Breast epithelium (tissue), 4 donors: ENCODE measurements at regions not wholly inside any gene's neighbourhood (a gene's known extent, or its start where the extent isn't known, plus 50 kb on each side); places are given as distances from the start of the nearest gene placed in this dataset.

Experiments used
- DNase-seq, 2 donors: peaks; one replicate each; pipeline ENCODE4 v3.0.0-alpha.2; 2019; ENCODE audit warnings: low spot score in 2 of 2
- H3K27ac ChIP-seq, 2 donors: fragments of 200-600 bp; sonication (generic) in 1 of 2; one replicate each; pipeline ENCODE4 v1.5.1; 2016 to 2019; ENCODE audit warnings: mild to moderate bottlenecking in 1 of 2
- H3K27me3 ChIP-seq, 2 donors: fragments of 200-600 bp; sonication (generic) in 1 of 2; one replicate each; pipeline versions ENCODE4 v1.5.1 to v1.6.0; 2017 to 2019; ENCODE audit warnings: control low read depth in 1 of 2, mild to moderate bottlenecking in 1 of 2
- H3K36me3 ChIP-seq: fragments of 200-600 bp; one replicate; pipeline ENCODE4 v1.5.1; 2019
- H3K4me1 ChIP-seq, 2 donors: fragments of 200-600 bp; sonication (generic); one replicate each; pipeline ENCODE4 v1.5.1; 2016 to 2019; ENCODE audit warnings: control low read depth in 1 of 2
- H3K4me3 ChIP-seq, 3 donors: fragments of 200-600 bp; sonication (generic); 1 replicate in 2 of 3; 2 replicates in 1 of 3; pipeline ENCODE4 v1.5.1; 2016 to 2019; ENCODE audit warnings: mild to moderate bottlenecking in 3 of 3, moderate library complexity in 2 of 3
- H3K9me3 ChIP-seq, 2 donors: fragments of 200-600 bp; sonication (generic) in 1 of 2; one replicate each; pipeline ENCODE4 v1.5.1; 2016 to 2019; ENCODE audit warnings: control low read depth in 1 of 2
- POLR2A ChIP-seq: fragments of 450-650 bp; IDR thresholded peaks from one replicate; pipeline ENCODE4 v1.6.1; 2016; ENCODE audit warnings: antibody characterized with exemption, mild to moderate bottlenecking, moderate library complexity
- POLR2AphosphoS5 ChIP-seq, 3 donors: sonication (generic); formaldehyde crosslinking; IDR thresholded peaks; one replicate each; pipeline ENCODE4 v1.6.1; 2017; ENCODE audit warnings: antibody characterized with exemption in 3 of 3
- intact Hi-C: fragments of 100-400 bp; cut with DNase I; formaldehyde crosslinking; loops from one replicate; pipeline ENCODE4 v1.15.1; 2023; ENCODE audit warnings: low total_unique reads
- TF ChIP-seq, protein P1 (sequence below), 3 donors: fragments of 450-650 bp; IDR thresholded peaks; one replicate each; pipeline ENCODE4 v1.5.1; 2016 to 2017; ENCODE audit warnings: antibody characterized with exemption in 3 of 3, mild to moderate bottlenecking in 3 of 3, moderate library complexity in 3 of 3

DNA sequence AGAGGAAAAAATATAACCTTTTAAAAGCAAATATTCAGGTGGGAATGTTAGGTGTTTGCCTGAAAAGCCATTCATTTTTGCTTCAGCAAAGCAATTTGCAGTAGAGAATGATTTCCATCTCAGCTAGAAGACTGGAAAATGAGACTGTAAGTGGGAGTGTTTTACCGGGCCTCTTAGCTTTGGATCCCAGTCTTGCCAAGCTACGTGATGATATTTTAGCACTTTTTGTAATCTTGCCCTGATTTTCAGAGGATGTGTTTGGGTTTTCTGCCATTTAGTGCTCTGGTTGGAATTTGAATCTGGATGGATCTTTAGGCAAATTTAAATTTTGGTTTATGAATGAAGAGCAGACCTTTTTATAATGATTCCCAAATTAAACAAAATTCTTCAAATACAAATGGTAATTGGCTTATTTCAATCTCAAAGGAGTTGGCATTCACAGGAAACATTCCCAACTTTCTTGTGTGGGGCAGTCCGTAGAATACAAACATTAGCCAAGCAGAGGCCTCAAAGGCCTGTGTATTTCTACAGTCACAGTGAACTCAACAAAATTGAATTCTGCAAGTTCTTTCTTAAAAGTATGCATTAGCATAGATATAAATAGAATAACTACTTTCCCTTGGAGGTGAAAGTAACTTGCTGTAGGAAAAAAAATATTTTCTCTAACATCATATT lies 646.4 kb downstream of the CDY2B start:
- no peak overlapping the region for H3K4me3 ChIP-seq
- no peaks in the 10 kb centered on the region for H3K36me3 ChIP-seq
- no peak for DNase-seq
- no peak overlapping the region for H3K27ac ChIP-seq
- no peaks in the 10 kb centered on the region for H3K27me3 ChIP-seq
- H3K4me1 ChIP-seq, result no peaks in the 10 kb centered on the region
- intact Hi-C loops, result no loop called here
- TF ChIP-seq POLR2AphosphoS5 (IDR thresholded peaks at IDR 0.05), result no peak
- TF ChIP-seq, protein P1, sequence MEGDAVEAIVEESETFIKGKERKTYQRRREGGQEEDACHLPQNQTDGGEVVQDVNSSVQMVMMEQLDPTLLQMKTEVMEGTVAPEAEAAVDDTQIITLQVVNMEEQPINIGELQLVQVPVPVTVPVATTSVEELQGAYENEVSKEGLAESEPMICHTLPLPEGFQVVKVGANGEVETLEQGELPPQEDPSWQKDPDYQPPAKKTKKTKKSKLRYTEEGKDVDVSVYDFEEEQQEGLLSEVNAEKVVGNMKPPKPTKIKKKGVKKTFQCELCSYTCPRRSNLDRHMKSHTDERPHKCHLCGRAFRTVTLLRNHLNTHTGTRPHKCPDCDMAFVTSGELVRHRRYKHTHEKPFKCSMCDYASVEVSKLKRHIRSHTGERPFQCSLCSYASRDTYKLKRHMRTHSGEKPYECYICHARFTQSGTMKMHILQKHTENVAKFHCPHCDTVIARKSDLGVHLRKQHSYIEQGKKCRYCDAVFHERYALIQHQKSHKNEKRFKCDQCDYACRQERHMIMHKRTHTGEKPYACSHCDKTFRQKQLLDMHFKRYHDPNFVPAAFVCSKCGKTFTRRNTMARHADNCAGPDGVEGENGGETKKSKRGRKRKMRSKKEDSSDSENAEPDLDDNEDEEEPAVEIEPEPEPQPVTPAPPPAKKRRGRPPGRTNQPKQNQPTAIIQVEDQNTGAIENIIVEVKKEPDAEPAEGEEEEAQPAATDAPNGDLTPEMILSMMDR (IDR thresholded peaks at IDR 0.05), result no peak
- no peak for TF ChIP-seq POLR2A
- H3K9me3 ChIP-seq, result no peaks in the 10 kb centered on the region

DNA sequence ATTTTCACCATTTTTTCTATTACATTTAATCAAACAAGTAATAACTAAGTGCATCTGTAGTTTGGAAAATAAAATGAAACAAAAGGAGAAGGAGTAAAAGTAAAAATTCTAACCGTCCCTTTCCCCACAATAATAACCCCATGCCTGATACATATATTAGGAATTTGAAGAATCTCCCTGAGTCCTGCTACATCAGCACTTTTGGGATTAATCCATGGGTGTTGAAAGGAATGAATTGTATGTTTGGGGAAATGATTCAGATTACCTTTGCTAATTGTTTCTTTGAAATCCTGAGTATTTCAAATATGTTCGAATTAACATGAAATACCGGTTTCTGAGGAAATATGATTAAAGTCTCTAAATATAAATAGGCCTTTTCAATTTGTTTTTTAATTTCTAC lies 648.0 kb downstream of the CDY2B start:
- no peaks in the 10 kb centered on the region for H3K9me3 ChIP-seq
- no peaks in the 10 kb centered on the region for H3K36me3 ChIP-seq
- H3K4me1 ChIP-seq, result no peaks in the 10 kb centered on the region
- TF ChIP-seq POLR2AphosphoS5 (IDR thresholded peaks at IDR 0.05), result no peak
- TF ChIP-seq POLR2A, result no peak
- TF ChIP-seq, protein P1 (IDR thresholded peaks at IDR 0.05), result no peak
- intact Hi-C loops, result no loop called here
- H3K27ac ChIP-seq, result no peak overlapping the region
- no peak for DNase-seq
- H3K27me3 ChIP-seq, result no peaks in the 10 kb centered on the region
- no peak overlapping the region for H3K4me3 ChIP-seq

DNA sequence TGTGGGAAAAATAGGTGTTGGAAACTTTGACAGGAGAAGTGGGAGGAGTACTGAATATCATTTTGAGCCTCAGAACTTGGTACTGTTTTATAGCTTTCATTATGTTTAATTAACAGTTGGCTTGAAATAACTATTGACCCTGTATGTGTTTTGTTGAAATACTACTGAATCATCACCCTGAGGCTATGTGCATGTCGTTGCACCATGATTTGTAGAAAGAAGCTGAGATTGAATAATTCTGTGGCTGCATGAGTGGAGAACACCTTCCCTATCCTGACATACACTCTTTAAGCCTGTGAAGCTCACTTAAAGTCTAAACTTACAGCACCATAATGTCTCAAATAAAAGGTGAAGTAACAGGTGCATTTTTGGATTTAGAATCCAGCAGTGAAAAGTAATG lies 656.5 kb downstream of the CDY2B start:
- no peaks in the 10 kb centered on the region for H3K4me1 ChIP-seq
- no peak for DNase-seq
- no peaks in the 10 kb centered on the region for H3K9me3 ChIP-seq
- H3K4me3 ChIP-seq, result no peak overlapping the region
- H3K27me3 ChIP-seq, result no peaks in the 10 kb centered on the region
- no peaks in the 10 kb centered on the region for H3K36me3 ChIP-seq
- TF ChIP-seq POLR2A, result no peak
- TF ChIP-seq POLR2AphosphoS5 (IDR thresholded peaks at IDR 0.05), result no peak
- TF ChIP-seq, protein P1 (IDR thresholded peaks at IDR 0.05), result no peak
- H3K27ac ChIP-seq, result no peak overlapping the region
- intact Hi-C loops, result no loop called here

DNA sequence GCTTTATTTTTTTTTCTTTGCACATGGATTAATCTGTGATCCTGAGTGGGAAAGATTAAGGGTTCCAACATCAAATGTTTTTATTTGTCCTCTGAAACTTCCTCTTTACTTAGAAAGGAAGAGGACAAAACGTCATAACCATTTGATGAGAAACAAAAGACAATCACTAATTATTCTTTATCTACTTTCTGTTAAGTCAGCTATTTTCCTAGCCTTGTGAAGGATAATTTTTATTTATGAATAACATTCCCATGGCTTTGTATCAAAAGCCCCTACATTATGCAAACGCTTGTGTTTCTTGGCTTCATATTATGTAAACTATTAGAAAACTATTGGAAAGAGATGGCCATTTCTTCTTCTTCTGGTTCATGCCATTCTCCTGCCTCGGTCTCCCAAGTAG lies 677.6 kb downstream of the CDY2B start:
- Histone ChIP-seq H3K4me3 (no peak overlapping the region), H3K27me3 (no peaks in the 10 kb centered on the region), H3K9me3 (no peaks in the 10 kb centered on the region), H3K27ac (no peak overlapping the region), H3K36me3 (no peaks in the 10 kb centered on the region), H3K4me1 (no peaks in the 10 kb centered on the region)
- intact Hi-C loops, result no loop called here
- TF ChIP-seq POLR2AphosphoS5 (IDR thresholded peaks at IDR 0.05), result no peak
- no peak for TF ChIP-seq POLR2A
- TF ChIP-seq, protein P1 (IDR thresholded peaks at IDR 0.05), result no peak
- DNase-seq, result no peak

DNA sequence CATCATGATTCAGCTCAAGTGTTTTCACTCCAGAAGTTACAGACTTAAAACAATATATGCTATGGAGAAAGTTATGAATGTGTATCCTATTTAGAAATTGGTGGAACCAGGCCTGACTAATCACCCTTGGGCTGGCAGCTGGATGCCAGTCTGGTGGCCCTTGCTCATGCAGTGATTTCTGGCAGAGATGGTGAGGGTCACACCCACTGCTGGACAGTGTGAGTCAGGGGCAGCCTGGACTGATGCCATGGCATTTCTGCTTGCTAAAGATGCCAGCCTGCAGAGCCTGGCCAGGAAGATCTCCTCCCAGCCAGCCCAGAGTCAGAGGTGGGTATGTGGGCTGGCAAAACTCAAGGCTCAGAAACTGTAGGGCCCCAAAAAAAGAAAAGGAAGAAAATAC lies 695.7 kb downstream of the CDY2B start:
- Histone ChIP-seq H3K27ac (no peak overlapping the region), H3K4me3 (no peak overlapping the region), H3K4me1 (no peaks in the 10 kb centered on the region), H3K27me3 (no peaks in the 10 kb centered on the region), H3K36me3 (no peaks in the 10 kb centered on the region), H3K9me3 (no peaks in the 10 kb centered on the region)
- intact Hi-C loops, result no loop called here
- TF ChIP-seq, protein P1 (IDR thresholded peaks at IDR 0.05), result no peak
- TF ChIP-seq POLR2AphosphoS5 (IDR thresholded peaks at IDR 0.05) (no peak), POLR2A (no peak)
- DNase-seq, result no peak
